Fibroblast of pulmonary artery (primary cell): ENCODE measurements at regions not wholly inside any gene's neighbourhood (a gene's known extent, or its start where the extent isn't known, plus 50 kb on each side); places are given as distances from the start of the nearest gene placed in this dataset.

ENCODE experiments used
- DNase-seq: peaks from one replicate; pipeline ENCODE4 v3.0.0-alpha.2; 2010; ENCODE audit warnings: low read depth
- H3K4me3 ChIP-seq: replicated peaks from 2 replicates; pipeline ENCODE4 v1.5.1; 2011; ENCODE audit warnings: low read depth, mild to moderate bottlenecking, control low read depth, low read length, moderate library complexity
- CTCF ChIP-seq: IDR thresholded peaks from 2 replicates; pipeline ENCODE4 v1.5.1; 2011; ENCODE audit warnings: mild to moderate bottlenecking, control low read depth, low read length, inconsistent platforms; ENCODE audit errors: missing control alignments

GRCh38 chr7:93048136-93048930 is 69.4 kb downstream of the SAMD9 start:
- peak; percentile 14 for DNase-seq
- no peak overlapping the region for H3K4me3 ChIP-seq
- TF ChIP-seq CTCF: no peak

- TF ChIP-seq CTCF: no peak
- H3K4me3 ChIP-seq: no peak overlapping the region
- DNase-seq: no peak
Measured at GRCh38 chr7:93047514-93048099, 70.2 kb downstream of the SAMD9 start.

GRCh38 chr7:93046641-93047040 is 71.1 kb downstream of the SAMD9 start:
- no peak overlapping the region for H3K4me3 ChIP-seq
- no peak for DNase-seq
- no peak for TF ChIP-seq CTCF

- DNase-seq: peak; percentile 24
- TF ChIP-seq CTCF: no peak
- H3K4me3 ChIP-seq: no peak overlapping the region
Measured at GRCh38 chr7:93044147-93044810, 73.5 kb downstream of the SAMD9 start.

GRCh38 chr7:93043385-93043985 is 74.3 kb downstream of the SAMD9 start:
- peak overlapping the region; percentile 27 for H3K4me3 ChIP-seq
- no peak for TF ChIP-seq CTCF
- DNase-seq: peak; percentile 83

- no peak for TF ChIP-seq CTCF
- no peak overlapping the region for H3K4me3 ChIP-seq
- DNase-seq: no peak
Measured at GRCh38 chr7:93040355-93040754, 77.4 kb downstream of the SAMD9 start.
